ENCODE measurements at regions not wholly inside any gene's neighbourhood (a gene's known extent, or its start where the extent isn't known, plus 50 kb on each side); places are given as distances from the start of the nearest gene placed in this dataset.

- H3K27me3 ChIP-seq (replicated peaks; ENCODE audit: insufficient read depth, low read length) = no peaks in the 10 kb centered on the region
- H3F3A ChIP-seq (ENCODE audit: insufficient read depth, low read length) = no peaks in the 10 kb centered on the region
- H3K9ac ChIP-seq (ENCODE audit: low read length) = no peak overlapping the region
- H3K9me3 ChIP-seq (replicated peaks; ENCODE audit: insufficient read depth, low read length) = no peaks in the 10 kb centered on the region
- H3K79me2 ChIP-seq (ENCODE audit: low read length) = no peaks in the 10 kb centered on the region
- H3K27ac ChIP-seq (ENCODE audit: low read length) = no peak overlapping the region
- DNase-seq = no peak
- H3K4me3 ChIP-seq (ENCODE audit: low read length) = no peak overlapping the region
- H3K9me2 ChIP-seq (replicated peaks; ENCODE audit: insufficient read depth, low read length) = no peaks in the 10 kb centered on the region
- no peak overlapping the region for H2AFZ ChIP-seq (ENCODE audit: low read length)
- no peaks in the 10 kb centered on the region for H3K4me1 ChIP-seq (ENCODE audit: low read length)
- H3K36me3 ChIP-seq (replicated peaks; ENCODE audit: insufficient read depth, low read length) = no peaks in the 10 kb centered on the region
- H3K4me2 ChIP-seq (ENCODE audit: low read depth, low read length) = no peak overlapping the region
- no peak for TF ChIP-seq EZH2phosphoT487 (IDR thresholded peaks at IDR 0.05; ENCODE audit: low read length)
- no peaks in the 10 kb centered on the region for H4K20me1 ChIP-seq (ENCODE audit: insufficient read depth, low read length)
These were observed 62.0 kb upstream of the C1QTNF9B start for GRCh38 chr13:23959231-23959862.

GRCh38 chr13:23960566-23961156, 63.4 kb upstream of the C1QTNF9B start:
- Histone ChIP-seq H3K27me3 (replicated peaks; ENCODE audit: insufficient read depth, low read length) (no peaks in the 10 kb centered on the region), H3K4me1 (ENCODE audit: low read length) (no peaks in the 10 kb centered on the region), H3K36me3 (replicated peaks; ENCODE audit: insufficient read depth, low read length) (no peaks in the 10 kb centered on the region), H4K20me1 (ENCODE audit: insufficient read depth, low read length) (no peaks in the 10 kb centered on the region), H3K9me3 (replicated peaks; ENCODE audit: insufficient read depth, low read length) (no peaks in the 10 kb centered on the region), H3K27ac (ENCODE audit: low read length) (no peak overlapping the region), H2AFZ (ENCODE audit: low read length) (no peak overlapping the region), H3F3A (ENCODE audit: insufficient read depth, low read length) (no peaks in the 10 kb centered on the region), H3K4me2 (ENCODE audit: low read depth, low read length) (no peak overlapping the region), H3K9ac (ENCODE audit: low read length) (no peak overlapping the region), H3K9me2 (replicated peaks; ENCODE audit: insufficient read depth, low read length) (no peaks in the 10 kb centered on the region), H3K79me2 (ENCODE audit: low read length) (no peaks in the 10 kb centered on the region), H3K4me3 (ENCODE audit: low read length) (no peak overlapping the region)
- TF ChIP-seq EZH2phosphoT487 (IDR thresholded peaks at IDR 0.05; ENCODE audit: low read length) = no peak
- TF ChIP-seq EZH2 (optimal IDR thresholded peaks at IDR 0.05; ENCODE audit: low read depth, low read length) = no peak
- TF ChIP-seq, protein P1, sequence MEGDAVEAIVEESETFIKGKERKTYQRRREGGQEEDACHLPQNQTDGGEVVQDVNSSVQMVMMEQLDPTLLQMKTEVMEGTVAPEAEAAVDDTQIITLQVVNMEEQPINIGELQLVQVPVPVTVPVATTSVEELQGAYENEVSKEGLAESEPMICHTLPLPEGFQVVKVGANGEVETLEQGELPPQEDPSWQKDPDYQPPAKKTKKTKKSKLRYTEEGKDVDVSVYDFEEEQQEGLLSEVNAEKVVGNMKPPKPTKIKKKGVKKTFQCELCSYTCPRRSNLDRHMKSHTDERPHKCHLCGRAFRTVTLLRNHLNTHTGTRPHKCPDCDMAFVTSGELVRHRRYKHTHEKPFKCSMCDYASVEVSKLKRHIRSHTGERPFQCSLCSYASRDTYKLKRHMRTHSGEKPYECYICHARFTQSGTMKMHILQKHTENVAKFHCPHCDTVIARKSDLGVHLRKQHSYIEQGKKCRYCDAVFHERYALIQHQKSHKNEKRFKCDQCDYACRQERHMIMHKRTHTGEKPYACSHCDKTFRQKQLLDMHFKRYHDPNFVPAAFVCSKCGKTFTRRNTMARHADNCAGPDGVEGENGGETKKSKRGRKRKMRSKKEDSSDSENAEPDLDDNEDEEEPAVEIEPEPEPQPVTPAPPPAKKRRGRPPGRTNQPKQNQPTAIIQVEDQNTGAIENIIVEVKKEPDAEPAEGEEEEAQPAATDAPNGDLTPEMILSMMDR (IDR thresholded peaks at IDR 0.05; ENCODE audit: low read length) = peak; percentile 38
- no peak for DNase-seq

DNA sequence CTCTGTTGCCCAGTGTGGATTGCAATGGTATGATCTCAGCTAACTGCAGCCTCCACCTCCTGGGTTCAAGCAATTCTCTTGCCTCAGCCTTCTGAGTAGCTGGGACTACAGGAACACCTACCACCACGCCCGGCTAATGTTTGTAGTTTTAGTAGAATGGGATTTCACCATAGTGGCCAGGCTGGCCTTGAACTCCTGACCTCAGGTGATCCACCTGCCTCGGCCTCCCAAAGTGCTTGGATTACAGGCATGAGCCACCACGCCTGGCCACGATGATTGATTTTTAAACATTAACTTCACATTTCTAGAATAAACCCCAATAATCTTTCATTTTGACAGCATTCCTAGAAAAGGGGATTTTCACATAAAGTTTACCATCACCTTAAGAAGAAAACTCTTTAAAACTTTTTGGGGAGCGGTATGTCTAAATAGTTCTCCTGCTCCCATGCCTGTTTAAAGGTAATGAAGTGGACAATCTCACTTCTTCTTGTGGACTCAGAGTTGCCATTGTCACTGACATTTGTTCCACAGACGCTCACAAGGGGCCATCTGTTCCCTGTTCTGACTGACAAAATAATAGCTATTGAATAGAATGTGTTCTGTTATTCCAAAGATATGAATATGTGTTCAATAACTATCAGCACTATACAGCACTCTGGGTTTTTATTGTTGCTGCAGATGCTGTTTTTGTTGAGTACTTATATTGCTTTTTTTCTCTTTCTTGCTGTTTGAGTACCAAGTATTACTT, 66.1 kb upstream of the C1QTNF9B start:
- DNase-seq = no peak
- Histone ChIP-seq H3K27ac (ENCODE audit: low read length) (no peak overlapping the region), H3K27me3 (replicated peaks; ENCODE audit: insufficient read depth, low read length) (no peaks in the 10 kb centered on the region), H3K36me3 (replicated peaks; ENCODE audit: insufficient read depth, low read length) (no peaks in the 10 kb centered on the region), H3F3A (ENCODE audit: insufficient read depth, low read length) (no peaks in the 10 kb centered on the region), H3K4me3 (ENCODE audit: low read length) (no peak overlapping the region), H2AFZ (ENCODE audit: low read length) (no peak overlapping the region), H3K4me1 (ENCODE audit: low read length) (no peaks in the 10 kb centered on the region), H3K9me3 (replicated peaks; ENCODE audit: insufficient read depth, low read length) (no peaks in the 10 kb centered on the region), H3K9me2 (replicated peaks; ENCODE audit: insufficient read depth, low read length) (no peaks in the 10 kb centered on the region), H3K79me2 (ENCODE audit: low read length) (no peaks in the 10 kb centered on the region), H3K9ac (ENCODE audit: low read length) (no peak overlapping the region), H4K20me1 (ENCODE audit: insufficient read depth, low read length) (no peaks in the 10 kb centered on the region), H3K4me2 (ENCODE audit: low read depth, low read length) (no peak overlapping the region)
- TF ChIP-seq EZH2 (optimal IDR thresholded peaks at IDR 0.05; ENCODE audit: low read depth, low read length) (no peak), EZH2phosphoT487 (IDR thresholded peaks at IDR 0.05; ENCODE audit: low read length) (no peak)
- TF ChIP-seq, protein P1 (IDR thresholded peaks at IDR 0.05; ENCODE audit: low read length) = no peak

Data from MM.1S (cell line).